RWPE1 (cell line): ENCODE measurements at regions not wholly inside any gene's neighbourhood (a gene's known extent, or its start where the extent isn't known, plus 50 kb on each side); places are given as distances from the start of the nearest gene placed in this dataset.

Experiments
- CTCF ChIA-PET: fragments of 350-600 bp; sonication (Branson Sonifier 250); formaldehyde crosslinking; extraction: SDS; loops from one replicate; lab custom pipeline; 2021; lab: Yijun Ruan, JAX
- POLR2A ChIA-PET: fragments of 400-600 bp; formaldehyde crosslinking; extraction: SDS; loops from one replicate; lab custom pipeline; 2020; ENCODE audit warnings: antibody characterized with exemption; ENCODE audit not compliant: low non-redundant PET; lab: Yijun Ruan, JAX
- DNase-seq: peaks from one replicate; pipeline ENCODE4 v3.0.0; 2012; ENCODE audit warnings: low spot score
- H3K27ac ChIP-seq: fragments of 450-650 bp; 2 replicates; pipeline ENCODE4 v1.5.1; 2017
- CTCF ChIP-seq: fragments of 450-650 bp; conservative IDR thresholded peaks from 2 replicates; pipeline ENCODE4 v1.5.1; 2017; ENCODE audit warnings: low read depth, mild to moderate bottlenecking

GRCh38 chr16:76207270-76207669 is 69.9 kb upstream of the CNTNAP4 start:
- DNase-seq, result no peak
- TF ChIP-seq CTCF, result no peak
- H3K27ac ChIP-seq, result no peak overlapping the region
- CTCF ChIA-PET, result no interaction called here
- POLR2A ChIA-PET, result no interaction called here

- no peak for DNase-seq
- ChIA-PET POLR2A (no interaction called here), CTCF (no interaction called here)
- TF ChIP-seq CTCF, result no peak
- H3K27ac ChIP-seq, result no peak overlapping the region
These were observed 67.0 kb upstream of the CNTNAP4 start for GRCh38 chr16:76210157-76210556.

GRCh38 chr16:76213860-76214259 is 63.3 kb upstream of the CNTNAP4 start:
- DNase-seq, result no peak
- no peak overlapping the region for H3K27ac ChIP-seq
- ChIA-PET CTCF (interaction anchor here (0.7 kb wide), 1 partner anchor 764 kb away, joined by 3 read pairs; no protein-coding TSS in a partner anchor), POLR2A (no interaction called here)
- TF ChIP-seq CTCF, result no peak

- TF ChIP-seq CTCF, result no peak
- DNase-seq, result no peak
- POLR2A ChIA-PET, result no interaction called here
- CTCF ChIA-PET, result no interaction called here
- no peak overlapping the region for H3K27ac ChIP-seq
These were observed 62.3 kb upstream of the CNTNAP4 start for GRCh38 chr16:76214856-76215255.

GRCh38 chr16:76222087-76222486 is 55.1 kb upstream of the CNTNAP4 start:
- ChIA-PET CTCF (no interaction called here), POLR2A (no interaction called here)
- DNase-seq, result no peak
- H3K27ac ChIP-seq, result no peak overlapping the region
- no peak for TF ChIP-seq CTCF

GRCh38 chr16:76222853-76223252 is 54.3 kb upstream of the CNTNAP4 start:
- CTCF ChIA-PET, result no interaction called here
- no peak for TF ChIP-seq CTCF
- DNase-seq, result no peak

GRCh38 chr16:76226011-76226410 is 51.2 kb upstream of the CNTNAP4 start:
- ChIA-PET CTCF (no interaction called here), POLR2A (no interaction called here)
- no peak for DNase-seq
- no peak for TF ChIP-seq CTCF
- H3K27ac ChIP-seq, result no peak overlapping the region

More at GRCh38 chr16:76222853-76223252, 54.3 kb upstream of the CNTNAP4 start:
- H3K27ac ChIP-seq, result no peak overlapping the region
- POLR2A ChIA-PET, result no interaction called here
